GM11168 (cell line): ENCODE measurements at regions not wholly inside any gene's neighbourhood (a gene's known extent, or its start where the extent isn't known, plus 50 kb on each side); places are given as distances from the start of the nearest gene placed in this dataset.

Experiments used
- in situ Hi-C: fragments of 300-500 bp; cut with MboI; formaldehyde crosslinking; loops from one replicate; pipeline ENCODE4 v1.12.0; 2022; ENCODE audit warnings: low sequenced_read_pairs; ENCODE audit not compliant: unreplicated experiment

DNA sequence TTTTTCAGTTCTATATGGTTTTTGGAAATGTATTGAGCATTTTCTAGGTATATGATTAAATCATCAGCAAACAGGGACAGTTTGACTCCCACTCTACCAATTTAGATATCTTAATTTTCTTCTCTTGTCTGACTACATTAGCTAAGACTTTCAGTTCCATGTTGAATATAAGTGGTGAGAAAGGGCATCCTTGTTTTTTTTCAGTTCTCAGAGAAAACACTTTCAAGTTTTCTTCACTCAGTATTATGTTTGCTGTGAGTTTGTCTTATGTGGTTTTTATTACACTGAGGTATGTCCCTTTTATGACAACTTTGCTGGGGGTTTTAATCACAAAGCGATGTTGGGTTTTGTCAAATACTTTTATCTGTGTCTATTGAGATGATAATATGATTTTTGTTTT is 352.6 kb downstream of the KDM5D start:
- in situ Hi-C loops, result no loop called here

GRCh38 chrY:19365321-19365720 is 379.2 kb downstream of the KDM5D start:
- in situ Hi-C loops, result no loop called here

- in situ Hi-C loops, result no loop called here
Measured at GRCh38 chrY:19357249-19357648, 387.3 kb downstream of the KDM5D start.

- in situ Hi-C loops, result no loop called here
Measured at GRCh38 chrY:19356735-19357134, 387.8 kb downstream of the KDM5D start.

- in situ Hi-C loops, result no loop called here
Measured at GRCh38 chrY:19354857-19355173, 389.7 kb downstream of the KDM5D start.

DNA sequence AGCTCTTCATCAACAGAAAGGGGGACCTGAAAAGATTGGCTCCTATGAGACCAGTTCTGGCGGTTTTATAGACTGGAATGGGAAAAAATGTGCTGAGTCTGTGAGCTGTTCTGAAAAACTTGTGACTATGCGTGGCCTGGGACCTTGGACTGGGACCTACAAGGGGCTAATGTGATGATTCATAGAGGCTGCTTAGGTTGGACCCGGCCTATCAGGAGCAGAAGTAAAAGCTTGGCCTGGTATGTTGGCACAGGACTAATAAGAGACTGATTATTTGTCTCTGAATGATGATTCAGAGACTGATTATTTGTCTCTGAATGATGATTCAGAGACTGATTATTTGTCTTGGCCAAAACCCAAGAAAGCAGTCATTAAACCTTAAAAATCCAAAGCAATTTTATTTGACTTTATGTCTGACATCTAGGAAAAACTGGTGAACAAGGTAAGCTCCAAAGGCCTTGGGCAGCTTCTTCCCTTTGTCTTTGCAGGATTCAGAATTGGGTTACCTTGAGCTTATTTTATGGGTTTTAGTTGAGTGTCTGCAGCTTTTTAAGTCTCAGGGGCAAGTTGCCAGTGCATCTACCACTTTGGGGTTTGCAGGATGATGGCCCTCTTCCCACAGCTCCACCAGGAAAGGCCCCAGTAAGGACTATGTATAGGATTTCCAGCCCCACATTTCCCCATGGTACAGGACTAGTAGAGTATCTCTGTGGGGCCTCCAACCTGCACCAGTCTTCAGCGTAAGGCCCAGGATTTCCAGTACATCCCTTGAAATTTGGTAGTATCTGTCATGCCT is 390.3 kb downstream of the KDM5D start:
- in situ Hi-C loops, result no loop called here

- in situ Hi-C loops, result no loop called here
Measured at GRCh38 chrY:19351616-19352015, 392.9 kb downstream of the KDM5D start.

DNA sequence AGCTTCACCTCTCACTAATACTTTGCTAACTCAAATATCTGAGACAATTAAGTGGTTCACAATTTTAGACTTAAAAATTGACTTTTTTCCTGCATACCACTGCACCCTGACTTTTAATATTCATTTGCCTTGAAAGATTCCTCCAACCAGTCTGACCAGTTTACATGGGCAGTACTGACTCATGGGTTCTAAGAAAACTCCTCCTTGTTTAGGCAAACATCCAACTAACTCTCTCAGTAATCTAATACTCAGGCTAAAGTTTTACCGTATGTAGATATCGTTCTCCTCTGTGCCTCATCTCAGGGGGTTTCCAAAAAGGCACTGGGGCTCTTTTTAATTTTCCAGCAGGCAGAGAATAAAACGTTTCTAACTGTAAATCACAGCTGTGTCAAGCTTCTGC is 422.8 kb downstream of the KDM5D start:
- in situ Hi-C loops, result no loop called here

DNA sequence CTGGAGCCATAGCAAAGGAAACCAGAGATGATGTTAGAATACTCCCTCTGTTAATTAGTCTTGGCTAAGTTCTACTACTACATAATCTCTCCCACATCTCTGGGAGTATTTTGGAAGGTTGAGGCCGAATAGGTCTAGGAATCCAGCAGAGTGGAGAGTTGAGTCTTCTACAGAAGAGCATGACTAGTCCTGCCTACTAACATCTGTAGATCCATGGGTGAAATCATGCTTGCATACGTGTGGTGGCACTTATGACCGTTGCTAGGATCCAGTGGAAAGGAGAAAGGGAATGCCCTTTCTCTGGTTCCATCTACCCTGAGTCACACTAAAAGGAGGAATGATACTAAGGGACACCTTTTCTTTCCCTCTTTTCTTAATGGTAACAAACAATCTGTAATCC is 425.4 kb downstream of the KDM5D start:
- in situ Hi-C loops, result no loop called here

DNA sequence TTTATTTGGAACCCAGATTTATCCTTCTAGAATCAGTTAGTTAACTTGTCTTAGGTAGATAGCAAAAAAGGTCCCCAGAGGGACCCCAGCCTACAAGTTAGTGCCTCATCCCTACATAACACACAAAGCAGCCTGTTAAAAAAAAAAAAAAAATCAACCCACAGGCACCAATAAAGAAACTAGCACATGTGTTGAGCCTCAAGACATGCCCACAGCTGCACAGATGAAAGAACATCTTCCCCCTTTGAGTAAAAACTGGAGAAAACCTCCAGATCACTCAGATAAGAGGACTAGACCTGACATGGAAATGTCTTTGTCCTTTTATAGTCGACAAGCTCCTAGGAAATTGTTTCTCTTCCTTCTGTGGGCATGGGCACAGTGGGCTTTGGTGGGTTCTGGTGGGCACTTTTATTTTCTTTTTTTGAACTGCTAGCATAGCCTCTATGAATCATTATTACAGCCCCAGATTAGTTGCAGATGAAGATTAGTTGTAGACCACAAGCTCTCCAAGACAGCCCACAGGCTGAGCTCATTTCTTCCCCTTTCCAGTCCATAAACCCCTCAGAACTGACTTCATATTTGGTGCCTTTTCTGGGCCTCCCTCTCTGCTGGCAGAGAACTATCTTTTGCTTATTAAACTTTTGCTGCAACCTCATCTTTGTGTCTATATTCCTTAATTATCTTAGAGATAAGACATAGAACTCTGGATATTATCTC is 427.1 kb downstream of the KDM5D start:
- in situ Hi-C loops, result no loop called here

- in situ Hi-C loops, result no loop called here
Measured at GRCh38 chrY:19307627-19308026, 436.9 kb downstream of the KDM5D start.

- in situ Hi-C loops, result no loop called here
Measured at GRCh38 chrY:19303136-19303535, 441.4 kb downstream of the KDM5D start.

DNA sequence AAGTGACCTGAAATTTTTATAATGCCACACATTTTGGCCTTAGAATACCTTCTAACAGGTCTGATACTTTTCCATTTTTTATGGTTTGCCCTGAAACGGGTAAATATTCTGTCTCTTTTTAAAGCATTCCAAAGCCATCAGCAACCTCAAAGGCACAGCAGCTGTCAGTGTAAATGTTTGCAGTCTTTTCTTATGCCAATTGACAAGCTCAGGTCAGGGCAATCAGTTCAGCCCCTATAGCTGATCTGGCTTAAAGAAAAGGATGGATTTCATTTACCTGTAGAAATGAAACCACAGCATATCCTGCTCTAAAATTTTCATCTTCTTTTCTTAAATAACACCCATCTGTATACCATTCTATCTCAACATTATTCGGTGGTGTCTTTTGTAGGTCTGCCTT is 453.6 kb downstream of the KDM5D start:
- in situ Hi-C loops, result no loop called here

GRCh38 chrY:19274076-19274475 is 470.4 kb downstream of the KDM5D start:
- in situ Hi-C loops, result no loop called here

- in situ Hi-C loops, result no loop called here
Measured at GRCh38 chrY:19268331-19268730, 476.2 kb downstream of the KDM5D start.

DNA sequence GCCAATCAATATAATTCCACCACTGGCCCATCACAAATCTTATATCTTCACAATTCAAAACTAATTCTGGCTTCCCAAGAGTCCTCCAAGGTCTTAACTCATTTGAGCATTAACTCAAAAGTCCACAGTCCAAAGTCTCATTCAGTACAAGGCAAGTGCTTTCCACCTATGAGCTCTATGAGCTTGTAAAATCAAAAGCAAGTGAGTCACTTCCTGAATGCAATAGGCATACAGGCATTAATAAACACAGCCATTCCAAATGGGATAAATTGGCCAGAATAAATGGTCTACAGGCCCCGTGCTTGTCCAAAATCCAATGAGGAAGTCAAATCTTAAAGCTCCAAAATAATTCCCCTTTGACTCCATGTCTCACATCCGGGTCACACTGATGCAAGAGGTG is 479.1 kb downstream of the KDM5D start:
- in situ Hi-C loops, result no loop called here

DNA sequence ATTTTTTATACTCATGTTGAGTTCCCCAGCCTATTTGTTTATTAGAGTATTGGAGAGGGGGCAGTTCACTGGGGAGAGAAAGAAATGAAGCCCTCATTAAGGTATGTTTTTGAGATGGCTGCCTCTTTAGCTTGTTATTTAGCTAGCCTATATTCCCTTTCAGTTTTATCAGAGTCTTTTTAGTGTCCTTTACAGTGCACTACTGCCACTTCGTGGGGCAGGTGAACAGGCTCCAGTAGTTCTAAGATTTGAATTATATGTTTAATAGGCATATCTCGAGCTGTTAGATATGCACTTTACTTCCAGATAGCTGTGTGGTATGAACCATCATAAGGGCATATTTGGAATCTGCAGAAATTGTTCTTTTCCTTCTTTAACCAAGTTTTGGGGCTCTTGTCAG is 482.2 kb downstream of the KDM5D start:
- in situ Hi-C loops, result no loop called here

DNA sequence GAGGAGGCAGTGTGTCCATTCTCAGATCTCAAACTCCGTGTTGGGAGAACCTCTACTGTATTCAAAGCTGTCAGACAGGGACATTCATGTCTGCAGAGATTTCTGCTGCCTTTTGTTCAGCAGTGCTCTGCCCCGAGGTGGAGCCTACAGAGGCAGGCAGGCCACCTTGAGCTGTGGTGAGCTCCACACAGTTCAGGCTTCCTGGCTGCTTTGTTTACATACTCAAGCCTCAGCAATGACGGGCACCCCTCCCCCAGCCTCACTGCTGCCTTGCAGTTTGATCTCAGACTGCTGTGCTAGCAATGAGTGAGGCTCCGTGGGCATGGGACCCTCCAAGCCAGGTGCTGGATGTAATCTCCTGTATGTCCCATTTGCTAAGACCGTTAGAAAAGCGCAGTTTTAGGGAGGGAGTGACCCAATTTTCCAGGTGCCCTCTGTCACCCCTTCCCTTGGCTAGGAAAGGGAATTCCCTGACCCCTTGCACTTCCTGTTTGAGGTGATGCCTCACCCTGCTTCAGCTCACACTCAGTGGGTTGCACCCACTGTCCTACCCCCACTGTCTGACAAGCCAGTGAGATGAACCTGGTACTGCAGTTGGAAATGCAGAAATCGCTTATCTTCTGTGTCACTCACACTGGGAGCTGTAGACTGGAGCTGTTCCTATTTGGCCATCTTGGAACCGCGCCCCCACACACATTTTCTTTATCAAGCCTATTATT is 458.9 kb upstream of the HSFY2 start:
- in situ Hi-C loops, result no loop called here

- in situ Hi-C loops, result no loop called here
Measured at GRCh38 chrY:19220784-19221183, 447.2 kb upstream of the HSFY2 start.

GRCh38 chrY:19208915-19209314 is 435.4 kb upstream of the HSFY2 start:
- in situ Hi-C loops, result no loop called here

DNA sequence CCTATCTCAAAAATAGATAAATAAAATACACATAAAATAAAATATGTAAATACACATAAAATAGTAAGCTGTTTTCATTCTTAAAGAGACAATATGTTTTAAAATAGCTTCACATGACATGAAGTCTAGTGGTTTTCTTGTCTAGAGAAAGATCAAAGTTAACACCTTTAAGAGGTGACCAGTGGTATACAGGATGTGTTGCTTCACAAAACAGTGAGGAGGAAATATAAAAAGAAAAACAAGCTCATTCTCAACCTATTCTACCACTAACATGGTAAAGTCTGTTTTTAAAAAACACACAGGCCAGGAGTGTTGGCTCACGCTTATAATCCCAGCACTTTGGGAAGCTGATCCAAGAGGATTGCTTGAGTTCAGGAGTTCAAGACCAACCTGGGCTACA is 433.5 kb upstream of the HSFY2 start:
- in situ Hi-C loops, result no loop called here
